ENCODE measurements at regions not wholly inside any gene's neighbourhood (a gene's known extent, or its start where the extent isn't known, plus 50 kb on each side); places are given as distances from the start of the nearest gene placed in this dataset.
"Not testable (repeated sequence)": the region's sequence is repeated elsewhere in the genome, so short reads cannot be mapped to it uniquely, and the experiment has no call there.

DNA sequence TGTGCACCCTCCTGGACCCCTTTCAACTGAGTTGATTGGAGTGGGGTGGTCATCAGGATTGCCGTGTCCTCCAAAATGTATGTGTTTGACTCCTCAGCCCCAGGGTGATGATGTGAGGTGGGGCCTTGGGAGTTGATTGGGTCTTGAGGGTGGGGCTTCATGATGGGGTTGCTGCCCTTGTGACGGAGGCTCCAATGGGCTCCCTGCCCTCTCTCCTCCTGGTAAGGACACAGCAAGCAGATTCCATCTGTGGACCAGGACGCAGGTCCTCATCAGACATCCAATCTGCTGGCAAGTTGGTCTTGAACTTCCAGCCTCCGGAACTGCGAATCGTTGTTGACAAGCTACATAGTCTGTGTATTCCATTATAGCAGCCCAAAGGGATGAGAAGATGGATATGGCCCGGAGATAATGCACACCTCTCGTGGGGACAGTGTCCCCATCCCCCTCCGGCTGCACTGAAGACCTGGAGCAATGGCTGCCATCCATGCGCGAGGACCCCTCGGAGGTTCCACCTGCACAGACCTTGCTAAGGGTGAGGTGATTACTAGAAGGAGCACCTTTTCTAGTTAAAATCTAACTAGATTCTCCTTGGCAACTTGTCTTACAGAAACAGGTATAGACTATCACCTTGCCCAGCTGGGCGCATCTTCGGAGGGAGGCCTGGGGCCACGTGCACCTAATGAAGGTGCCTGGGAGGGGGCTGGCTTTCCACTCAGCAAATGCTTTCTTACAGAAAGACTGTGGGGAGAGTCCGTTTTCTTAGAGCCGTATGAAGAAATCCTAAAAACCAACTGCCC lies 75.7 kb upstream of the IRX4 start:
- no peak for DNase-seq (ENCODE audit: low read depth)

DNA sequence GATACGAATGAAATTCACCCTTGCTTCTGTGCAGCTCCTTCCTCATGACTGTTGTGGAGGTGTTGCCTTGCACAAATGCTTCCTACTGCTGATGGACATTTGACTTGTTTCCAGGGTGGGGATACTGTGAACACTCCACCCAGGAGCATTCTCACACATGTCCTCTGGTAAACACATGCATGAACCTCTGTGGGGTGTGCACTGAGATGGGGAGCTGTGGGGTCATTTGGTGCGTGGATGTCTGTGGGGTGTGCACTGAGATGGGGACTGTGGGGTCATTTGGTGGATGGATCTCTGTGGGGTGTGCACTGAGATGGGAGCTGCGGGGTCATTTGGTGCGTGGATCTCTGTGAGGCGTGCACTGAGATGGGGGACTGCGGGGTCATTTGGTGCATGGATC lies 72.9 kb upstream of the IRX4 start:
- no peak for DNase-seq (ENCODE audit: low read depth)

DNA sequence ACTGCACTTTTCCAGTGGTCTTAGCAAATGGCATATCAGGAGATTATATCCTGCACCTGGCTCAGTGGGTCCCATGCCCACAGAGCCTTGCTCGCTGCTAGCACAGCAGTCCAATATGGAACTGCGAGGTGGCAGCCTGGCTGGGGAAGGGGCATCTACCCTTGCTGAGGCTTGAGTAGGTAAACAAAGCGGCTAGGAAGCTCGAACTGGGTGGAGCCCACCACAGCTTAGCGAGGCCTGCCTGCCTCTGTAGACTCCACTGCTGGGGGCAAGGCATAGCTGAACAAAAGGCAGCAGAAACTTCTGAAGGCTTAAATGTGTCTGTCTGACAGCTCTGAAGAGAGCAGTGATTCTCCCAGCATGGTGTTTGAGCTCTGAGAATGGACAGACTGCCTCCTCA lies 71.0 kb upstream of the IRX4 start:
- not testable (repeated sequence) for DNase-seq (ENCODE audit: low read depth)

DNA sequence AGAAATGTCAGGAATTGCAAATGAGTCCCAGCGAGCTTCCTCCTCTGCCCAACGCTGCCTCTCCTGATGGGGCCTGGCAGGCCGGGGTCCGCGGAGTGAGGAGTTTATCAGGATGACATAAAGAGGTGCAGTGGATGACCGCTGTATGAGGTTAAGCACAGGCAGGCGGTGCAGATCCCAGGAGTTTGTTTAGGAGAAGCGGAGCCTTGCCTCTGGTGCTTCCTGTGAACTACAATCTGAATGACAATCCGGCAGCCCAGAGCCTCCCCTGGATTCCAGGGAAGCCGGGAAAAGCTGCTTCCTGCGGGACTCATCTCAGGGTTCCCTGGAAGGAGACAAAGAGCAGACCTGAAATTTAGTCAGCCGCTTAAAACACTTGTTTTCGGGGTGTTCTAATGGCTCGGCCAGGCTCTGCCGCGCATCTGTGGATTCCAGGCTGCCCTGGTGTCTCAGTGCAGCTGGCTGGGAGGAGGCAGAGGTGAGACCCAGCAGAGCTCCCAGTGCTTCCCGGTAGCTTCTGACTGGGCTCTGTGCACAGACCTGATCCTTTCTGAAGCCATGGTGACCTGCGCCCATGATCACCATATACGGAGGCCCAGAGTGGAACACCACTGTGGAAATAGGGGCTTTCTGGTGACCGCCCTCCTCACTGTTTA lies 69.8 kb upstream of the IRX4 start:
- no peak for DNase-seq (ENCODE audit: low read depth)

DNA sequence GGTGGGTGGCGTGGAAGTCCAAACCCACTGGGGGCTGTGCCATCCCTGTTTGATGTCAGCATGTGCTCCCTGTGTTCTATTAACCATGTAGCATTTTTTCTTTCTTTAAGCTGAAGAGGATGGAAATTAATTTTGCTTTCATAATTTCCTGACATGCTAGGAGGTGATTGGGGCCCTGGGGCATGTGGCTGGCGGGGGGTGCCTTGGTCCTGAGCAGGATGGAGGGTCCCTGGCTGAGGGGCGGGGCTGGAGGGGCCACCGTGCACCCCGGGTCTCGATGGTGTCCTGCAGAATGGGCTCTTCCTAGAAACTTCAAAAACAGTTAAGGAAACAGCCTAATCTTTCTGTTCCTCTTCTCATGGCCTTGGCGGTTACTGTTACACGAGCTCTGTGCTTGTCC lies 69.3 kb upstream of the IRX4 start:
- no peak for DNase-seq (ENCODE audit: low read depth)

DNA sequence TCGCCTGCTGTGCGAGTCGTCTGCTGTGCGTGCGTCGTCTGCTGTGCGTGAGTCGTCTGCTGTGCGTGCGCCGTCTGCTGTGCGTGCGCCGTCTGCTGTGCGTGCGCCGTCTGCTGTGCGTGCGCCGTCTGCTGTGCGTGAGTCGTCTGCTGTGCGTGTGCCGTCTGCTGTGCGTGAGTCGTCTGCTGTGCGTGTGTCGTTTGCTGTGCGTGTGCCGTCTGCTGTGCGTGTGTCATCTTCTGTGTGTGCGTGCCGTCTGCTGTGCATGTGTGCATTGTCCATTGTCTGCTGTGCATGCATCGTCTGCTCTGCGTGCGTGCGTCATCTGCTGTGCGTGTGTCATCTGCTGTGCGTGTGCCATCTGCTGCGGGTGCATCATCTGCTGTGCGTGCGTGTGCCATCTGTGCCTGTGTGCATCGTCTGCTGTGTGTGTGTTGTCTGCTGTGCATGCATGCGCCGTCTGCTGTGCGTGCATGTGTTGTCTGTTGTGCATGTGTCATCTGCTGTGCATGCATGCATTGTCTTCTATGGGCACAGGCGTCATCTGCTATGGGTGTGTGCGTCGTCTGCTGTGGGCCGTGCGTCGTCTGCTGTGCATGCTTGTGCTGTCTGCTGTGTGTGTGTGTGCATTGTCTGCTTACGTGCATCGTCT lies 68.6 kb upstream of the IRX4 start:
- no peak for DNase-seq (ENCODE audit: low read depth)

DNA sequence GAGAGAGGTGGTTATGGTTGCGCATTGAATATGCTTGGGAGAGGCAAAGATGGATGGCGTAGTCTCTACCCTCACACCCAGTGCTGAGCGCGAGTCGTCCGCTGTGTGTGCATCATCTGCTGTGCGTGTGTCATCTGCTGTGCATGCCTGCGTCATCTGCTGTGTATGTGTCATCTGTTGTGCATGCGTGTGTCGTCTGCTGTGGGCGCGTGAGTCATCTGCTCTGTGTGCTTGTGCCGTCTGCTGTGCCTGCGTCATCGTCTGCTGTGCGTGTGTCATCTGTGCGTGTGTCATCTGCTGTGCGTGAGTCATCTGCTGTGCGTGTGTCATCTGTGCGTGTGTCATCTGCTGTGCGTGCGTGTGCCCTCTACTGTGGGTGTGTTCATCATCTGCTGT lies 68.0 kb upstream of the IRX4 start:
- no peak for DNase-seq (ENCODE audit: low read depth)

DNA sequence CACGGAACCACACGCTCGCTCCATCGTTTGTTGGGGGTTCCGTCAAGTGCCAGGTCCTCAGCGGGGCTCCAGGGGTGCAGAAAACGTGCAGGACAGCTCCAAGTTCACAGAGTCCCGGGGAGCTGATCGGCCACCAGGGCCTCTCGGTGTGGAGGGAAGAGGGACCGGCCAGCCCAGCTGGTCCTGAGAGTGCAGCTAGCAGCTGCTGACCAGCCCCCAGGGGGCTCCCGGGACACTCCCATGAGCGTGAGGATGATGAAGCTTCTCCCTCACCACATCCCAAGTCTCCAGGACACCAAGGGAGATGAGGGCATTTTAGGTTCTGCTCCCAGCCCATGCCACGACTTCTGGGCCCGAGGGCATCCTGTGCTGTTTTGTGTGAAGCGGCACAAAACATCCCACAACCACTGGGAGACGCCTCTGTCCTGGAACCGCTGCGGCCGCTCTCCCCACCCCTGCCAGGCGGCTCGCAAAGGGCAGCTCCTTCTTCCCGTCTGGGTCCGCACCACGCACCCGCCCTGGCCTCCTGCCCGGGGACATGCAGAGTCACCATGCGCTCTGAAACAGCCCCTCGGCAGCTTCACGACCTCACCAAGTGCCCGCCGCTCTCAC lies 67.5 kb upstream of the IRX4 start:
- DNase-seq (ENCODE audit: low read depth): no peak

DNA sequence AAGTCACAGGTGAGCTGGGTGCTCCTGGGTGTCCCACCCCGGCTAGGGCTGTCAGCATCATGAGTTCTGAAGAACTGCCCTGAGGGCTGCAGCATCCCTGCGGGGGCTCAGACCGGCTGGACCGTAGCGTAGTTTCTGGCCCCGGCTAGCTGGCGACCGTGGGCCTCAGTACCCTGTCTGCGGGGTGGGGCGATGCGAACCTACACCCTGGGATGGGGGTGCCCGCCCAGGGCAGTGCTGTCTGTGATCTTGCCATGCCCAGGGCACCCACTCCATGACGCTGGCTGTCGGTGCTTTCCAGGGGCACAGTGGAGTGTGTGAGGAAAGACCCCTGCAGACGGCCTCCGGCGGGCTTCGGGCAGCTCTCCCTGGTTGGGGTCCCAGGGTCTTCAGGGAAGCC lies 66.5 kb upstream of the IRX4 start:
- DNase-seq (ENCODE audit: low read depth): no peak

DNA sequence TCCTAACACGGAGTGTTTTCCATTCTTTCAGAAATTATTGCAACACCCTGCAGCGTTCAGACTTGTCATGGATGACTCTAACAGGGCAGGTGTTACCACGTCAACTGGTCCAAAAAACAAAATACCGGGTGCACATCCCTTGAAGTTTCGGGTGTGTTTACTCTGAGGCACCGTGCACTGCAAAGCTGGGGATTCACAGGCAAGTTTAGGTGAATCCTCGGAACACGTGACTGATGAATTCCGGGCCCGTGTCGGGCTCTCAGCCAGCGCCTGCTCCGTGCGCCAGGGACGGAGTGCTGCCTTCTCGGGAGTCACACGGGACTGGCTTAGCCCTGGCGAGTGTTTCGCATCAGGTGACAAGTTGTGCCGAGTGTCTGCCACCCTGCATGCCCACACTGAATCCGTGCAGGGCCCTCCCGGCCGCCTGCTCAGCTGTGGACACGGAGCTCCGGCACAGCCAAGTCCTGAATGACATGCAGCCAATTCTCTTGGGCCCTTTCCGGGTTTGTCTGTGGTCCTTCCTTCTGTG lies 66.0 kb upstream of the IRX4 start:
- no peak for DNase-seq (ENCODE audit: low read depth)

DNA sequence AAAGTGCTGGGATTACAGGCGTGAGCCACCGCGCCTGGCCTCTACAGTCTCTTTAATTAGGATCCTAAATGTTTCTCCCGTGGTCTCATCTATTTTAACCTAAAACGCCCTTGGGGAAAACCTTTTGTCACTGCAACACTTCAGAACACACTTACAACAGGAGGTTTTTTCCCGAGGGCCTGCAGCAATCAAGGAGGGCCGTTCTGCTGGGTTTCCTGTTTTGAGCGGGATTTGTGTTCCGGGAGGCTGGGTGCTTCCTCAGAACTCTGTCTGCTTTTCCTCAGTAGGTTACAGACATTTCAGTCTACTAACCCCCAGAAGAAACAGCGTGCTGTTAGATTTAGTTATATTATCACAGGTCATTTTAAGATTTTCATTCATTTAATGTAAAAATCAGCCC lies 65.4 kb upstream of the IRX4 start:
- DNase-seq (ENCODE audit: low read depth): no peak

DNA sequence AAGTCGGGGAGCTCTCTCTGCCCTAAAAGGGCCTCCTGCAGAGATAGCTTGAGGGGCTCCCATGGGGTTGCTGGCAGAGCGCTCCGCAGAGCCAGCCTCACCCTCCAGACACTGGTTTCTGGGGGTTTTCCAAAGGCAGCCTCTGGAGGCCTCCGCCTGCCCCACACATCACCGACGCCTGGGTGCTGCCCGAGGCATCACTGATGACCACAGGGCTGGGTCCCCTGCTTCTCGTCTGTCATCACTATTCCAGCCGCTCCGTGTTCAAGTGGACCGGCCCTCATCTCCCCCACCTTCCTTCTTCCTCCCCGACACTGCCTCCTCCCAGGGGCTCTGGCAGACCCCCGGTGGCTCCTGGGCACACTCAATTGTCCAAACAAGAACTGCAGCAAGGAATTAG lies 64.1 kb upstream of the IRX4 start:
- no peak for DNase-seq (ENCODE audit: low read depth)

DNA sequence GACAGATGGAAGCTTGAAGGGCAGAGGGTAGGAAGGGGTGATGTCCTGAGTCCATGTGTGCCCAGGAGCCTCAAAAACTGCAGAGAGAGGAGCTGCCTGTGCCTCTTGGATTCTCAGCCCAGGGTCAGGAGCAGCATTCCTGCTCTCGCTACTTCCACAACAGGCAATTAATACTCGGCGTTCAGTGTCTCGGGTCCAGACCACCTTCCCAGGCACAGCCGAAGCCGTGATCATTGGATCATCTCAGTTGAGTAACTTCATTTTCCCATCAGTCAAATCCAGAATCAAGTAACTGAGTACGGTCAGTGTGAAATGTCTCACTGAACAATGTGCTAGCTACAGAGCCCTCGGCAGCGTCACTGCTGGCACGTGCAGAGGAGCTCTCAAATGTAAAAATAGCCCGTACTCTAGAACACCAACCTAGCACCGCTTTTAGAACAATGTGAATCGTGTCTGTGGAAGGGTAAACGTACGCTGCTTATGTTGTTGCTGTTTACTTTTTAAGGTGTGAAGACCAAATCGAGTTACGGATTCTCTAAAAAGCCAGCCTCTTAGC lies 63.5 kb upstream of the IRX4 start:
- no peak for DNase-seq (ENCODE audit: low read depth)

DNA sequence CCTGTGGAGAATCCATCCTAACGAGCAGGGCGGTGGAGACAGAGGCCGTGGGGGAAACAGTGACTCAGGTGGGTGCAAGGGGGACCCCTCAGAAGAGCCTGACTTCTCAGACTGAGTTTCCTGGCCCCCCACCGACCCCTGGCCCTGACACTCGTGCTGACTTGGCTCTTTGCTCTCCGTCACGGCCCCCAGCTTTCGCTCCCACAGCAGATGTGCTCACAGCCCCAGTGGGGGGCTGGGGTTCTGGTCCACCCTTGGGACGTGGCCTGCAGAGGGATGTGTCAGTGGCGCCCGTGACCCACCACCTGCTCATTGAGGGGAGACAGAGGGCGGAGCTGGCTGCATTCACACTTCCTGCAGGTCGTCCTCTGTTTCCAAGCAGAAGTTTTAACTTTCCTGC lies 62.9 kb upstream of the IRX4 start:
- no peak for DNase-seq (ENCODE audit: low read depth)

DNA sequence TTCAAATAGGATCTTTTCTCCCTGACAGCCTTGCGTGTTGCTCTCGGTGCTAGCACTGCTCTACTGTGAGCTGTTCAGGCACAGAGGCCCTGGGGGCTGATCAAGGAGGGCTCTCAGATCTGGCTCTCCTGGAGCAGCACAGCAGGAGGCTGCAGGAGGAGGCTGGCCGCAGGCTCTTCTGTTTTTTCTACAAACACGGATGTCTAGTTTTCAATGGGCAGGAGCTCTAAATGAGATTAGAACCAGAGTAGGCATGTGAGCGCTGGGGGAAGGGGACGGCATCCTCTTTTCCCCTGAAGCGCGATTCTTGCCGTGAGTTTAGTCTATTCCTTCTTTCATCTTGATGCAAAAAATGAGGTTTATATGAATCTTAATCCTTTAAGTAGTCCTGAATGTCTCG lies 61.7 kb upstream of the IRX4 start:
- DNase-seq (ENCODE audit: low read depth): no peak

DNA sequence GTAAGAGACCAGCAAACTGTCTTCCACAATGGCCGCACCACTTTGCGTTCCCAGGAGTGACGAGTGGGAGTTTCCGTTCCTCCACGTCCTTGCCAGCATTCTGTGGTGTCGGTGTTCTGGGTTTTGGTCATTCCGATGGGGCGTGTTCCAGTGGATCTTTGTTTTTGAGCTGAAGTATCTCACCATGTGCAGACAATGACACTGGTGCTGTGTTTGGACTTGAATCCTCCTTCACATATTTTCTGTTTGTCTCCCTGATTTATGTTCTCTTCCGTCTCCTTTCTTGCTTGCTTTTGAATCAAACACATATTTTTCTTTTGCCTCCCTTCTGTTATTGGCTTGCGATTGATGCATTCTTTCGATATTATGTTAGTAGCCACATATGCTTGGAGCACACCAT lies 60.8 kb upstream of the IRX4 start:
- no peak for DNase-seq (ENCODE audit: low read depth)

DNA sequence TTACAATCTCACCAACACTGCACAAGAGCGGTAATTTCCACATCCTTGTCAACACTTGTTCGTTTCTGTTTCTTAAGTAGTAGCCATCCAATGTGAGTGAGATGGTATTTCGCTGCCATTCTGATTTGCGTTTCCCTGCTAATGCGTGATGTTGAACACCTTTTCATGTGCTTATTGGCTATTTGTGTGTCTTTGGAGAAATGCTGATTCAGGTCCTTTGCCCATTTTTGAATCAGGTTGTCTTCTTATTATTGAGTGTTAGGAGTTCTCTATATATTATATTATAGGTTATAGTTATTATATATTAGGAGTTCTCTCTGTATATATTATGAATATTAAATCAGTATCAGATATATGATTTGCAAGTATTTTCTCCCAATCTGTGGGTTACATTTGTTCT lies 59.9 kb upstream of the IRX4 start:
- no peak for DNase-seq (ENCODE audit: low read depth)

DNA sequence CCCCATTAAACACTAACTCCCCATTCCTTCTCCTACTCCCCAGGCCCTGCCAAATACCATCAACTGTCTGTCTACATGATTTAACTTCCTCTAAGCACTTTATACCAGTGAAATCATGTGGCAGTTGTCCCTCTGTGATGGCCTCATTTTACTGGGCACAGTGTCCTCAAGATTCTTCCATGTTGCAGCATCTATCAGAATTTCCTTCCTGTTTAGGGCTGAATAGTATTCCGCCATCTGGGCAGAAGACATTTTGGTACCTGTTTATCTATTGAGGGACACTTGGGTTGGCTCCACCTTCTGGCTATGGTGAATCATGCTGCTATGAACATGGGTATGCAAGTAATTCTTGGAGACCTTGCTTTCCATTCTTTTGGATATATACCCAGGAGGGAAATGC lies 59.4 kb upstream of the IRX4 start:
- DNase-seq (ENCODE audit: low read depth): no peak

DNA sequence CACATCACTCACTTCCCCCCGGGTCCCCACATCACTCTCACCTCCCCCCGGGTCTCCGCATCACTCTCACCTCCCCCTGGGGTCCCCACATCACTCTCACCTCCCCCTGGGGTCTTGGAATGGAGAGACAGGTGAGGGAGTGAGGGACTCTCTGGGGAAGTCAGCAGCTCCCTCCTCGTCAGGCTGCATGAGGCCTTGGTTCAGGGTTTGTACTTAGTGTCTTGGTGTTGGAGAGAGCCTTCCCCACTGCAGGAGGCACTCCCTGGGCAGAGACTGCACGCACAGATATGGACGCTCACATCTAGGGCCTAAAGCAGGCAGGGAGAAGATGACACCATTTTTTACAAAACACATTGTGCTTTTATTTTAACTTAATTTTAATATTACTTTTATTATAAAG lies 56.5 kb upstream of the IRX4 start:
- DNase-seq (ENCODE audit: low read depth): no peak

DNA sequence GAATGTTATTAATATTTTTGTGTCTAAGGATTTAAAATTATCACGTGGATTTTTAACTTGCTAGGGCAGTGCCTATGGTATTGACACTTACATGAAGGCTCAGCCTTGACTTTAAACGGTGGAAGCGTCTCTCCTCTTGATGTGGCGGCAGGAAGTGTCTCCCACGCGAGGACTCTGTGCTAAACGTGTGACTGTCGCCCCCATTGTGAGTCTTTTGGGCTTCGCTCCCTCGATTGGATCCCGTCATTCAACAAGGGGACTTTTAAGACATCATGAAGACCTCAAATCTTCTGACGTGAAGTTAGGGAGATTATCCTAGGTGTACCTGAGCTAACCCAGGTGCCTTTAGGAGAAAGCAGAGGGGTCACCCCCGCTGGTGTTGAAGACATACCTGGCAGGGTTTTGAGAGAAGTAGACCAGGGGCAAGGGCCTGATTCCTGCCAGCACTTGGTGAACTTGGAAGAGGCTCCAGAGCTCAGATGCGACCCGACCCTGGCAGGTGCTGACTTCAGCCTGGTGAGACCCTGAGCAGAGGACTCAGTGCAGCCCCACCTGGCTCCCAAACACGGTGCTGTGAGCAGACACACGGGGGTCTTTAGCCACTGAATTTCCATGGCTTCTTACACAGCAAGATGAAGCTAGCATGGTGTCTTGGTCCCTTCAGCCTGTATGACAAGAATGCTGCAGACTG lies 55.7 kb upstream of the IRX4 start:
- no peak for DNase-seq (ENCODE audit: low read depth)

DNA sequence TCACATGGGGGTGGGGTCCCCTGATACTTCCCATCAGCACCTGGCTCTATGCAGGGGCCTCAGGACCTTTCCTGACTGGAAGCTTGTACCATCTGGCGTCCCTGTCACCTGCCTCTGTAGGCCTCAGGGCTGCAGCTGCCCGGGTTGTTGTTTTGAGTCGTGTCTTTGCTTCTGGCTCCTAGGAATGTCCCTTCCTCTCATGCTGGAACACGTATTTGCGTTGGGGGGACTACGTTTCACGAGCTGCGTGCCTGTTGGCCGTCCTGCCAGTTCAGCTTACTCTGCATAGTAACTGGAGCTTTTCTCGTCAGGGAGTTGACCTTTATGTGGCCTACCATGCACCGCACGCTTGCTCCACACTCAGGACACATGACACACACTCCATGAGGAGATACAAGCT lies 54.9 kb upstream of the IRX4 start:
- DNase-seq (ENCODE audit: low read depth): no peak

DNA sequence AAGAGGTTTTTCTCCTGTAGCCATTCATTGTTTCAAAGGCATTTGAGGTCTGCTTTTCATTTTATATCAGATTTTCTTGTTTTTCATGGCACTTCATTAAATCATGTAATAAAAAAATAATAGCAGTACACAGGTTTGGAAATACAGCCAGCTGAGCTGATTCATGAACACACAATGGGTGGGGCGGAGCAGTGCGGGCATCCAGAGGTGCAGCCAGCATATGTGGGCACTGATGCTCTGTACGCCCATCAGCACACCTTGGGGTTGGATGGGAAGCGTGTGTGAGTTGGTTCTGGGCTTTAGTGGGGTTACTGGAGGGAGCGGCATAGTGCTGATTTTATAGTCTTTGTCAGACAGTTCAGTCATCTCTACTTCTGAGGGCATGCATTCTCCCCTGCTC lies 54.2 kb upstream of the IRX4 start:
- DNase-seq (ENCODE audit: low read depth): no peak
